Nephron progenitor cell (in vitro differentiated cells): ENCODE measurements at regions not wholly inside any gene's neighbourhood (a gene's known extent, or its start where the extent isn't known, plus 50 kb on each side); places are given as distances from the start of the nearest gene placed in this dataset.
A peak's percentile ranks its signal among the peaks of the same experiment; 100 is the strongest.

Source experiments
- DNase-seq: peaks from one replicate; pipeline ENCODE4 v3.0.0; 2021
- H3K27ac Mint-ChIP-seq: 2 replicates; pipeline ENCODE4 v1.8.0; 2021; ENCODE audit warnings: mild to moderate bottlenecking, moderate library complexity, mixed read lengths
- H3K27me3 Mint-ChIP-seq: 2 replicates; pipeline ENCODE4 v1.8.0; 2021; ENCODE audit warnings: mild to moderate bottlenecking, low read depth, mixed read lengths; ENCODE audit not compliant: poor library complexity
- H3K36me3 Mint-ChIP-seq: 2 replicates; pipeline ENCODE4 v1.8.0; 2021; ENCODE audit warnings: low read depth, mixed read lengths
- H3K4me1 Mint-ChIP-seq: 2 replicates; pipeline ENCODE4 v1.8.0; 2021; ENCODE audit warnings: mixed read lengths
- H3K4me3 Mint-ChIP-seq: 2 replicates; pipeline ENCODE4 v1.8.0; 2021; ENCODE audit warnings: mild to moderate bottlenecking, moderate library complexity, mixed read lengths
- H3K9me3 Mint-ChIP-seq: 2 replicates; pipeline ENCODE4 v1.8.0; 2021; ENCODE audit warnings: mild to moderate bottlenecking, moderate library complexity, mixed read lengths
- TF ChIP-seq, protein P1 (sequence below): fragments of 200-600 bp; sonication (generic); IDR thresholded peaks from 2 replicates; pipeline ENCODE4 v1.5.0; 2021; ENCODE audit warnings: antibody characterized with exemption

DNA sequence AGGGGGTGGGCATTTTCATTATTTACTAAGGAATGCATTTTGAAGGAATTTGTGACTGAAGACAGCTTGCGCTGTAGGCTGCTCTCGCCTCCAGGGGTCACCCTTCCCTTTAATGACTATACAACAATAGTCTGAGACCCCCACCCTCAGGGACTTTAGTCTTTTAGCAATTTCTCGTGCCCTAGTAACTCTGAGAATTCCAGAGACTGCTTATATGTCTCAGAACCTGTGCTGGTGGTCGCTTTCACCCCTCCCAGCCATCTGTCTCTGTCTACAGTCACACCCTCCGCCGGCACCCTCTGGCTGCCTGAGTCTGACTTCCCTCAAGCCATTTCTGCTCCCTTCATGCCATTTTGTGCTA lies 671.4 kb downstream of the NR2F1-AS1 start:
- DNase-seq, result peak; percentile 70
- H3K27ac Mint-ChIP-seq, result peak overlapping the region; percentile 97
- H3K27me3 Mint-ChIP-seq, result no peaks in the 10 kb centered on the region
- H3K9me3 Mint-ChIP-seq, result peaks cover 9% of the 10 kb centered on the region
- peaks cover 82% of the 10 kb centered on the region for H3K4me1 Mint-ChIP-seq
- TF ChIP-seq, protein P1, sequence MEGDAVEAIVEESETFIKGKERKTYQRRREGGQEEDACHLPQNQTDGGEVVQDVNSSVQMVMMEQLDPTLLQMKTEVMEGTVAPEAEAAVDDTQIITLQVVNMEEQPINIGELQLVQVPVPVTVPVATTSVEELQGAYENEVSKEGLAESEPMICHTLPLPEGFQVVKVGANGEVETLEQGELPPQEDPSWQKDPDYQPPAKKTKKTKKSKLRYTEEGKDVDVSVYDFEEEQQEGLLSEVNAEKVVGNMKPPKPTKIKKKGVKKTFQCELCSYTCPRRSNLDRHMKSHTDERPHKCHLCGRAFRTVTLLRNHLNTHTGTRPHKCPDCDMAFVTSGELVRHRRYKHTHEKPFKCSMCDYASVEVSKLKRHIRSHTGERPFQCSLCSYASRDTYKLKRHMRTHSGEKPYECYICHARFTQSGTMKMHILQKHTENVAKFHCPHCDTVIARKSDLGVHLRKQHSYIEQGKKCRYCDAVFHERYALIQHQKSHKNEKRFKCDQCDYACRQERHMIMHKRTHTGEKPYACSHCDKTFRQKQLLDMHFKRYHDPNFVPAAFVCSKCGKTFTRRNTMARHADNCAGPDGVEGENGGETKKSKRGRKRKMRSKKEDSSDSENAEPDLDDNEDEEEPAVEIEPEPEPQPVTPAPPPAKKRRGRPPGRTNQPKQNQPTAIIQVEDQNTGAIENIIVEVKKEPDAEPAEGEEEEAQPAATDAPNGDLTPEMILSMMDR, result peak; percentile 77
- H3K36me3 Mint-ChIP-seq, result peaks cover 10% of the 10 kb centered on the region
- H3K4me3 Mint-ChIP-seq, result no peak overlapping the region

DNA sequence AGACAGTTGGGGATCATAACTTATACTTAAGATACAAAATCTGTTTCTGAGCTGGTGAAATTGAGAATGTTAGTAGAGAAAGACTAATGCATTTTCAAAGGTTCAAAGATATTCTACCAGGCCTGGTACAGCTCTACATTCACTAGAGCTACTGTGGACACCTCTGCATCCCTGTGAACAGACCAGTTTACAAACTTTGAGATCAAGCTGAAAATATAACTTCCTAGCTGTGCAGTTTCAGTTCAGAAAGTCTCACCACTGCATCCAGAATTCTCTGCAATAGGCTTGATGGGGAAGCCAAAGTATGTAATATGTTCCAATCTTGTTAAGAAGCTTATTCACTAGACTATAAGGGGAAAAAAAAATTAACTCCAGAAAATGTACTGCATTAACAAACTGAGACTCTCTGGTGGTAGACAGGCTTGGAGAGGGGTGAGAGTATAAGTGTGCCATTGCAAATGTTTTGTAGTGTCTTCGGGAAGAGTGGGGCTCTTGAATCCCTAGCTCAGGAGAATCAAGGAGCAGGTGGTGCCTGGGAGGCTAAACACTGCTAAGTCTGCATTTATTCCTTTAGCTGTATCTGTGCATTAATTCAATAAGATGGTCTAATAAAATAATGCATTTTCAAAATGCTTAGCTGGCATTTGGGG lies 671.9 kb downstream of the NR2F1-AS1 start:
- TF ChIP-seq, protein P1, result no peak
- no peak overlapping the region for H3K4me3 Mint-ChIP-seq
- no peak for DNase-seq
- peak overlapping the region; percentile 97 for H3K27ac Mint-ChIP-seq
- peaks cover 5% of the 10 kb centered on the region for H3K36me3 Mint-ChIP-seq
- peaks cover 81% of the 10 kb centered on the region for H3K4me1 Mint-ChIP-seq
- peaks cover 4% of the 10 kb centered on the region for H3K9me3 Mint-ChIP-seq
- H3K27me3 Mint-ChIP-seq, result no peaks in the 10 kb centered on the region

DNA sequence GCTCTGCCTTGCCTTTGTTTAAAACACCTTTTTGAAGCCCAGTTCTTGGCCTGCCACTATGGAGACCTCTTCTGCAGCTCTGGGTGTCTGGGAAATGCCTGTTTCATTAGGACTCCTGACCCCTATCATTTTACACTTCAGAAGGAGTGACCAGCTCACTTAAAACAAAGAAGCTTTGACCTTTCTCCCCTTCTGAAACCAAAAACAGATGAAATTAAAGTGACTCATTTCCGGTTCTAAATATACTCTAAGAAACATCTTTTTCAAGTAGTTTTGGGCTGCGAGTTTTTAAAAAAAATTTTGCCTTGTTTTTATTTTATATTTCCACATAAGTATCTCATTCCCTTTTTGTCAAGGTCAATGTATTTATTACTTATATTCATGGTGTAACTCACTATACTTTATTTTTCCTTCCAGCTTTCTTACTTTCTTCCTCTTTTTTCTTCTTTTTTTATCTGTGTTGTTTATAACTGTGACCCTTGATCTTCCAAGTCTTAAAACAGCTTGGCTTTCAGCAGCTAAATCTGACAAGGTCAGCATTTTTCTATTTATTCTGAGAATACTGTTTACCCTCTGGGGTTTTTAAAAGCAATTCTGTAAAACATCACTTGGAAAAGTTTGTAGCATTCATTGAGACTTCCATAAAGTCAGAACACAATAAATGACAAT lies 672.9 kb downstream of the NR2F1-AS1 start:
- Mint-ChIP-seq H3K4me3 (peak overlapping the region; percentile 55), H3K4me1 (peaks cover 78% of the 10 kb centered on the region), H3K9me3 (no peaks in the 10 kb centered on the region), H3K36me3 (no peaks in the 10 kb centered on the region), H3K27me3 (no peaks in the 10 kb centered on the region), H3K27ac (peak overlapping the region; percentile 95)
- no peak for DNase-seq
- TF ChIP-seq, protein P1, result no peak

DNA sequence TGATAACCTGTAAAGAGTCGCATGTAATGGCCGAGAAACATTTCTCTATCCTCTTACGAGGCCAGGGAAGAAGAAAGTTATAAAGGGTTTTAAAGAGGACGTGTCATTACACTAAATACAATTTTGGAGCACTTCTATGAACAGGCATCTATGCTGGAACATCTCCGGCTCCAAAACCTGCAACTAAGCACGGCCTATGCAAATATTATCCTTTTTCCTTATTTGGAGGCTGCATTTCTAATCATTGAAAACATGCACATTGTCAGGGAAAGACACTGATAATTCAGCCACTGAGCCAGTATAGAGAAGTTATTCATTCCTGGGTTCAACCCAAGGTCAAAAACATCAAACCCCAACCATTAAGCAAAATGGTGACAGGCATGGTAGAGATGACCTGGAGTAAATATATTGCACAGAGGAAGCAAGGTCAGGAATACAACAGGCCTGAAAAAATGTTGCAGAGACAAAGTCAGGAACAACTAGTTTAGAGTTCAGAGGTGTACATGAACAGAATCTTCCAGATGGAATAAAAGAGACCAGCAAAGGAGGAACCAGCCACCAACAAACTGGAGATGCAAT lies 674.1 kb downstream of the NR2F1-AS1 start:
- H3K4me1 Mint-ChIP-seq, result peaks cover 69% of the 10 kb centered on the region

DNA sequence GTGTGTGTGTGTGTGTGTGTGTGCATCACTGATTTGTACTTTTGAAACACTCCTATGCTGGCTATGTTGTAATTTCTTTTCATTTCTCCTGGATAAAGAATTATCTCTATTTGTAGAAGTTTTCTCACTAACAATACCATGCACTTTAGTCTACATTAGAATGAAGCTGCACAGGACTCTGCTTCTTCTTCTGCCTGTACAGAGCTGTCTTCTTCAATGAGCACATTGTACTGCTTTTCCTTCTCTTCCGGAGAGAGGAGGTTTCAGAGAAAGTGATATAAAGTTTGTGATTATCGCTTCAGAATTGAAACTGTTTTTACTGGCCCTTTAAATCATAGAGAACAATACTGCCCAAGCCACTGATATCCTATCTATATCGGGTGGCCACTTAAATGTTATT lies 677.0 kb downstream of the NR2F1-AS1 start:
- H3K9me3 Mint-ChIP-seq, result peaks cover 6% of the 10 kb centered on the region
- H3K36me3 Mint-ChIP-seq, result peaks cover 8% of the 10 kb centered on the region
- no peak overlapping the region for H3K4me3 Mint-ChIP-seq
- TF ChIP-seq, protein P1, result no peak
- no peak for DNase-seq
- H3K27ac Mint-ChIP-seq, result no peak overlapping the region
- peaks cover 44% of the 10 kb centered on the region for H3K4me1 Mint-ChIP-seq
- no peaks in the 10 kb centered on the region for H3K27me3 Mint-ChIP-seq

More for the DNA sequence above, 674.1 kb downstream of the NR2F1-AS1 start:
- TF ChIP-seq, protein P1, result no peak
- Mint-ChIP-seq H3K27me3 (no peaks in the 10 kb centered on the region), H3K9me3 (no peaks in the 10 kb centered on the region), H3K36me3 (no peaks in the 10 kb centered on the region), H3K4me3 (no peak overlapping the region), H3K27ac (peak overlapping the region; percentile 95)
- DNase-seq, result no peak
